Tibial nerve (tissue), 4 donors: ENCODE measurements at regions not wholly inside any gene's neighbourhood (a gene's known extent, or its start where the extent isn't known, plus 50 kb on each side); places are given as distances from the start of the nearest gene placed in this dataset.

Experiments
- CTCF ChIP-seq, 5 experiments: fragments of 200-600 bp in 3 of 5; fragments of 450-650 bp in 2 of 5; sonication (generic) in 3 of 5; IDR thresholded peaks; one replicate each; pipeline ENCODE4 v1.5.1; 2016 to 2019; ENCODE audit warnings: antibody characterized with exemption in 5 of 5, mild to moderate bottlenecking in 3 of 5, moderate library complexity in 2 of 5
- EP300 ChIP-seq, 2 donors: sonication (generic); formaldehyde crosslinking; IDR thresholded peaks; one replicate each; pipeline ENCODE4 v1.6.1; 2017; ENCODE audit warnings: antibody characterized with exemption in 2 of 2, mild to moderate bottlenecking in 1 of 2
- POLR2A ChIP-seq, 2 donors: fragments of 450-650 bp; IDR thresholded peaks; one replicate each; pipeline ENCODE4 v1.6.1; 2017; ENCODE audit warnings: antibody characterized with exemption in 2 of 2, mild to moderate bottlenecking in 2 of 2, moderate library complexity in 2 of 2

GRCh38 chr6:50945789-50946188 is 127.1 kb downstream of the TFAP2B start:
- TF ChIP-seq CTCF (IDR thresholded peaks at IDR 0.05) (no peak), POLR2A (IDR thresholded peaks at IDR 0.05) (no peak), EP300 (IDR thresholded peaks at IDR 0.05) (no peak)
